Epithelial cell of esophagus (primary cell): ENCODE measurements at regions not wholly inside any gene's neighbourhood (a gene's known extent, or its start where the extent isn't known, plus 50 kb on each side); places are given as distances from the start of the nearest gene placed in this dataset.

ENCODE experiments used
- DNase-seq: peaks from one replicate; pipeline ENCODE4 v3.0.0; 2010; ENCODE audit warnings: low read depth
- H3K4me3 ChIP-seq: 2 replicates; pipeline ENCODE4 v1.5.1; 2011; ENCODE audit warnings: mild to moderate bottlenecking, low read length, control low read depth
- TF ChIP-seq, protein P1 (sequence below): IDR thresholded peaks from 2 replicates; pipeline ENCODE4 v1.5.1; 2011; ENCODE audit warnings: low read depth, mild to moderate bottlenecking, low read length, control low read depth, inconsistent platforms; ENCODE audit not compliant: insufficient read depth; ENCODE audit errors: missing control alignments

DNA sequence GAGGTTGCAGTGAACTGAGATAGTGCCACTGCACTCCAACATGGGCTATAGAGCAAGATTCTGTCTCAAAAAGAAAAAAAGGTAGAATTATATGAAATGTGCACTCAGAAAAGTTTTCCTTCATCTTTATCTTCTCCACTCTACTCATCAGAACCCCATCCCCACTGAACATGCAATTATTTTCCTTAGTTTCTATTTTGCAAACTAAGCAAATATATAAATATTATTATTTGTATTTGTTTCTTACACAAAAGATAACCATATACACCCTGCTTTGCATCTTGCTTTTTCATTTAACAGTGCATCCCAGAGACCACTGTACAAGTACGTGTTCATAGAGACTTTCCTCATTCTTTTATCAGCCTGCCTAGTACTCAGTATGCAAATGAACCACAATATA lies 68.0 kb upstream of the ACAN start:
- DNase-seq: no peak
- TF ChIP-seq, protein P1, sequence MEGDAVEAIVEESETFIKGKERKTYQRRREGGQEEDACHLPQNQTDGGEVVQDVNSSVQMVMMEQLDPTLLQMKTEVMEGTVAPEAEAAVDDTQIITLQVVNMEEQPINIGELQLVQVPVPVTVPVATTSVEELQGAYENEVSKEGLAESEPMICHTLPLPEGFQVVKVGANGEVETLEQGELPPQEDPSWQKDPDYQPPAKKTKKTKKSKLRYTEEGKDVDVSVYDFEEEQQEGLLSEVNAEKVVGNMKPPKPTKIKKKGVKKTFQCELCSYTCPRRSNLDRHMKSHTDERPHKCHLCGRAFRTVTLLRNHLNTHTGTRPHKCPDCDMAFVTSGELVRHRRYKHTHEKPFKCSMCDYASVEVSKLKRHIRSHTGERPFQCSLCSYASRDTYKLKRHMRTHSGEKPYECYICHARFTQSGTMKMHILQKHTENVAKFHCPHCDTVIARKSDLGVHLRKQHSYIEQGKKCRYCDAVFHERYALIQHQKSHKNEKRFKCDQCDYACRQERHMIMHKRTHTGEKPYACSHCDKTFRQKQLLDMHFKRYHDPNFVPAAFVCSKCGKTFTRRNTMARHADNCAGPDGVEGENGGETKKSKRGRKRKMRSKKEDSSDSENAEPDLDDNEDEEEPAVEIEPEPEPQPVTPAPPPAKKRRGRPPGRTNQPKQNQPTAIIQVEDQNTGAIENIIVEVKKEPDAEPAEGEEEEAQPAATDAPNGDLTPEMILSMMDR: no peak
- H3K4me3 ChIP-seq: no peak overlapping the region

- no peak for DNase-seq
- no peak overlapping the region for H3K4me3 ChIP-seq
- TF ChIP-seq, protein P1: no peak
Measured at GRCh38 chr15:88736204-88736603, 67.0 kb upstream of the ACAN start.

- no peak for DNase-seq
Measured at GRCh38 chr15:88738796-88739195, 64.4 kb upstream of the ACAN start.

DNA sequence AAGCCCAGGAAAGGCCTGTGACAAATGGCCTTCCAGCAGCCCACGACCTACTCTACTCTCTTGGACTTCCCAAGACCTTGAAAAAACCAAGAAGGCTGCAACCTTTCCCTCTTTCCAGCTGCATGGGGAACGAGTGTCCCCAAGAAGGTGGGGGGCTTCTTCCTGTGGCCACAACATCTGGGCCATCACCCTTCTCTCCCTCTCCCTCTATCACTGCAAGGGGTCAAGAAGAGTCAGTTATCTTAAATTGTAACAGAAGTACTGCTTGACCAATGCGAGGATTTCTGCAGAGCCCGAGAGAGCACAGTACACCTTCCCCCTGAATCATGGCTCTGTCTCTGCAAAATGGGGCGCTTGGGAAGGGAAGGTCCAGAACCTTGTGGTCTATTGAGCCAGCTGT lies 63.7 kb upstream of the ACAN start:
- TF ChIP-seq, protein P1: no peak
- DNase-seq: no peak
- H3K4me3 ChIP-seq: no peak overlapping the region

More at GRCh38 chr15:88738796-88739195, 64.4 kb upstream of the ACAN start:
- TF ChIP-seq, protein P1: no peak
- H3K4me3 ChIP-seq: no peak overlapping the region

DNA sequence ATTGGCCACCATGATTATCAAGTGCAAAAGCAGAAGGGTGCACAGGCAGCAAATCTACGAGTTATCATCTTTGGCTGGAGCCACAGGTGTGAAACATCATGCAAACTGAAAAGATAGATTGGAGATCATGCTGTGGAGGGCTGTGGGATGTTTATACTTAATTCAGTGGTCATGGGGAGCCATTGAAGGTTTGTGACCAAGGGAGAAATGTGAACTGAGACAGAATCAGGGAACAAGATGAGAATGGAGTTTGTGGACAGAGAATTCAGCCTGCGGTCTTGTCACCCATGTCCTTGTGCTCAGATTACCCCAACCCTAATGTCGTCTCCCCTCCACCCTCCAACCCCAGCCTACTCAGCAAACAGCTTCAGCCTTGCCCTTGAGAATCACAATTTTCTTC lies 62.9 kb upstream of the ACAN start:
- no peak overlapping the region for H3K4me3 ChIP-seq
- TF ChIP-seq, protein P1: no peak
- no peak for DNase-seq

GRCh38 chr15:88741046-88741445 lies 62.2 kb upstream of the ACAN start:
- TF ChIP-seq, protein P1: no peak
- DNase-seq: no peak
- H3K4me3 ChIP-seq: no peak overlapping the region

- TF ChIP-seq, protein P1: no peak
- H3K4me3 ChIP-seq: no peak overlapping the region
- no peak for DNase-seq
Measured at GRCh38 chr15:88741671-88742070, 61.6 kb upstream of the ACAN start.
